Gastrocnemius medialis (tissue), 4 donors: ENCODE measurements at regions not wholly inside any gene's neighbourhood (a gene's known extent, or its start where the extent isn't known, plus 50 kb on each side); places are given as distances from the start of the nearest gene placed in this dataset.
"Not testable (repeated sequence)": the region's sequence is repeated elsewhere in the genome, so short reads cannot be mapped to it uniquely, and the experiment has no call there.

ENCODE experiments used
- CTCF ChIP-seq, 5 experiments: fragments of 450-650 bp in 3 of 5; fragments of 200-600 bp in 2 of 5; sonication (generic) in 2 of 5; IDR thresholded peaks in 4 of 5; conservative IDR thresholded peaks in 1 of 5; 1 replicate in 4 of 5; 2 replicates in 1 of 5; pipeline ENCODE4 v1.5.1; 2016 to 2019; ENCODE audit warnings: antibody characterized with exemption in 5 of 5, mild to moderate bottlenecking in 3 of 5, moderate library complexity in 3 of 5
- POLR2A ChIP-seq, 2 donors: fragments of 450-650 bp; IDR thresholded peaks; one replicate each; pipeline ENCODE4 v1.6.1; 2017; ENCODE audit warnings: antibody characterized with exemption in 2 of 2, mild to moderate bottlenecking in 2 of 2, moderate library complexity in 2 of 2

GRCh38 chr9:39581296-39581695 lies 225.8 kb downstream of the SPATA31A1 start:
- not testable (repeated sequence) for TF ChIP-seq CTCF (IDR thresholded peaks at IDR 0.05 in 4 of 5, conservative IDR thresholded peaks at IDR 0.05 in 1 of 5); POLR2A (IDR thresholded peaks at IDR 0.05)
